H1 (cell line): ENCODE measurements at regions not wholly inside any gene's neighbourhood (a gene's known extent, or its start where the extent isn't known, plus 50 kb on each side); places are given as distances from the start of the nearest gene placed in this dataset.

Experiments used
- CHD2 ChIP-seq: IDR thresholded peaks from 2 replicates; pipeline ENCODE4 v1.6.1; 2012; ENCODE audit warnings: low read length, improper control_type of control experiment
- HDAC2 ChIP-seq, 2 experiments: fragments of 300-600 bp in 1 of 2; sonication (generic) in 1 of 2; IDR thresholded peaks; 2 replicates each; pipeline ENCODE4 v1.6.1; 2011 to 2012; ENCODE audit warnings: low read depth in 2 of 2, low read length in 2 of 2, mild to moderate bottlenecking in 2 of 2, moderate library complexity in 2 of 2, borderline replicate concordance in 1 of 2, inconsistent platforms in 1 of 2
- MAFK ChIP-seq: IDR thresholded peaks from 2 replicates; pipeline ENCODE4 v1.6.1; 2012; ENCODE audit warnings: low read depth, mild to moderate bottlenecking, improper control_type of control experiment, low read length
- POLR2A ChIP-seq, 2 experiments: IDR thresholded peaks; 1 replicate in 1 of 2; 2 replicates in 1 of 2; pipeline ENCODE4 v1.6.1; 2011; ENCODE audit warnings: low read depth in 2 of 2, low read length in 2 of 2, mild to moderate bottlenecking in 2 of 2; ENCODE audit errors: control extremely low read depth in 1 of 2
- RNF2 ChIP-seq: fragments of 200-900, 300-1000 bp; sonication (generic); IDR thresholded peaks from 2 replicates; pipeline ENCODE4 v1.7.1; 2016; ENCODE audit warnings: borderline replicate concordance, low read depth, mild to moderate bottlenecking, antibody characterized with exemption, low read length; ENCODE audit not compliant: poor library complexity, severe bottlenecking; ENCODE audit errors: missing control alignments
- TAF1 ChIP-seq: IDR thresholded peaks from 2 replicates; pipeline ENCODE4 v1.6.1; 2011; ENCODE audit warnings: mild to moderate bottlenecking, low read depth, low read length
- TAF7 ChIP-seq: optimal IDR thresholded peaks from 2 replicates; pipeline ENCODE3; 2011; ENCODE audit warnings: low read depth, mild to moderate bottlenecking, inconsistent platforms, low read length, moderate library complexity, borderline replicate concordance
- TEAD4 ChIP-seq: IDR thresholded peaks from 2 replicates; pipeline ENCODE4 v1.6.1; 2012; ENCODE audit warnings: low read depth, low read length, inconsistent platforms, mixed read lengths
- YY1 ChIP-seq: IDR thresholded peaks from 2 replicates; pipeline ENCODE4 v1.6.1; 2011; ENCODE audit warnings: low read depth, mild to moderate bottlenecking, low read length
- ZNF274 ChIP-seq: IDR thresholded peaks from 2 replicates; pipeline ENCODE4 v1.7.0; 2012; ENCODE audit warnings: low read length, borderline replicate concordance; ENCODE audit errors: extremely low read depth
- TF ChIP-seq, protein P1 (sequence below), 3 experiments: IDR thresholded peaks; 1 replicate in 2 of 3; 2 replicates in 1 of 3; pipeline versions ENCODE4 v1.5.1 to v1.6.1; 2011; ENCODE audit warnings: low read length in 3 of 3, mild to moderate bottlenecking in 3 of 3, inconsistent platforms in 2 of 3, low read depth in 1 of 3, moderate library complexity in 1 of 3; ENCODE audit not compliant: insufficient read depth in 1 of 3; ENCODE audit errors: control extremely low read depth in 1 of 3

DNA sequence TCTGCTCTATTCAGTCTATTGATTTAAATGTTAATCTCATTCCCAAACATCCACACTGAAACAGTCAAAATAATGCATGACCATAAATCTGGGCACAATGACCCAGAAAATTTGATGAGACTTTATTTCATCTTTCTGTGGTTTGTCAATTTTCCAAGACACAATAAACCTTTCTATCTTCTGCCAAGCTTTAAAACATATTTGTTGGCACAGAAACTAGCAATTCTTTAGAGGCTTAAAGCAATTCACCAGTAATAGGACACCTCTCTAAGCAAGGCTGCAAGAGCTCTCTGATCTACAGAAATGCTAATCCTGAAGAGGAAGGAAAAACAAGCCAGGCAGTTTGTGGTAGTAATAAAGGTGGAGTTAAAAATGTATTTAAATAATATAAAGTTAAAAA is 113.7 kb downstream of the FCRL5 start:
- TF ChIP-seq, protein P1, sequence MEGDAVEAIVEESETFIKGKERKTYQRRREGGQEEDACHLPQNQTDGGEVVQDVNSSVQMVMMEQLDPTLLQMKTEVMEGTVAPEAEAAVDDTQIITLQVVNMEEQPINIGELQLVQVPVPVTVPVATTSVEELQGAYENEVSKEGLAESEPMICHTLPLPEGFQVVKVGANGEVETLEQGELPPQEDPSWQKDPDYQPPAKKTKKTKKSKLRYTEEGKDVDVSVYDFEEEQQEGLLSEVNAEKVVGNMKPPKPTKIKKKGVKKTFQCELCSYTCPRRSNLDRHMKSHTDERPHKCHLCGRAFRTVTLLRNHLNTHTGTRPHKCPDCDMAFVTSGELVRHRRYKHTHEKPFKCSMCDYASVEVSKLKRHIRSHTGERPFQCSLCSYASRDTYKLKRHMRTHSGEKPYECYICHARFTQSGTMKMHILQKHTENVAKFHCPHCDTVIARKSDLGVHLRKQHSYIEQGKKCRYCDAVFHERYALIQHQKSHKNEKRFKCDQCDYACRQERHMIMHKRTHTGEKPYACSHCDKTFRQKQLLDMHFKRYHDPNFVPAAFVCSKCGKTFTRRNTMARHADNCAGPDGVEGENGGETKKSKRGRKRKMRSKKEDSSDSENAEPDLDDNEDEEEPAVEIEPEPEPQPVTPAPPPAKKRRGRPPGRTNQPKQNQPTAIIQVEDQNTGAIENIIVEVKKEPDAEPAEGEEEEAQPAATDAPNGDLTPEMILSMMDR (IDR thresholded peaks at IDR 0.05; ENCODE audit: control extremely low read depth in 1 of 3, insufficient read depth in 1 of 3, low read depth in 1 of 3, low read length in 3 of 3), result no peak
- TF ChIP-seq CHD2 (no peak), POLR2A (IDR thresholded peaks at IDR 0.05; ENCODE audit: control extremely low read depth in 1 of 2, low read depth in 2 of 2, low read length in 2 of 2) (no peak), RNF2 (no peak), MAFK (no peak), TAF7 (no peak), TAF1 (no peak), TEAD4 (no peak), HDAC2 (IDR thresholded peaks at IDR 0.05; ENCODE audit: borderline replicate concordance in 1 of 2, low read depth in 2 of 2, low read length in 2 of 2) (no peak), ZNF274 (no peak), YY1 (no peak)
